HG03442 (cell line): ENCODE measurements at regions not wholly inside any gene's neighbourhood (a gene's known extent, or its start where the extent isn't known, plus 50 kb on each side); places are given as distances from the start of the nearest gene placed in this dataset.

Experiments used
- ATAC-seq: cut with Tn5 transposase; IDR thresholded peaks from one replicate; pipeline ENCODE4 v1.9.1; 2021; ENCODE audit warnings: mild to moderate bottlenecking, moderate library complexity; ENCODE audit not compliant: unreplicated experiment

- no peak for ATAC-seq
Measured at GRCh38 chr3:35498506-35499210, 140.7 kb upstream of the ARPP21 start.

- no peak for ATAC-seq
Measured at GRCh38 chr3:35500641-35501350, 138.5 kb upstream of the ARPP21 start.

- no peak for ATAC-seq
Measured at GRCh38 chr3:35502699-35503098, 136.6 kb upstream of the ARPP21 start.

- no peak for ATAC-seq
Measured at GRCh38 chr3:35505181-35505580, 134.1 kb upstream of the ARPP21 start.

GRCh38 chr3:35505772-35506171, 133.6 kb upstream of the ARPP21 start:
- no peak for ATAC-seq

- no peak for ATAC-seq
Measured at GRCh38 chr3:35519936-35520335, 119.4 kb upstream of the ARPP21 start.

- no peak for ATAC-seq
Measured at GRCh38 chr3:35521196-35521595, 118.1 kb upstream of the ARPP21 start.

GRCh38 chr3:35522450-35522849, 116.9 kb upstream of the ARPP21 start:
- no peak for ATAC-seq

- no peak for ATAC-seq
Measured at GRCh38 chr3:35523074-35523473, 116.3 kb upstream of the ARPP21 start.

- ATAC-seq = no peak
Measured at GRCh38 chr3:35523838-35524237, 115.5 kb upstream of the ARPP21 start.

GRCh38 chr3:35524856-35525255, 114.5 kb upstream of the ARPP21 start:
- no peak for ATAC-seq

- ATAC-seq = no peak
Measured at GRCh38 chr3:35528728-35529127, 110.6 kb upstream of the ARPP21 start.

GRCh38 chr3:35529337-35529736, 110.0 kb upstream of the ARPP21 start:
- ATAC-seq = no peak

GRCh38 chr3:35537265-35537664, 102.1 kb upstream of the ARPP21 start:
- ATAC-seq = no peak

- no peak for ATAC-seq
Measured at GRCh38 chr3:35544976-35545375, 94.3 kb upstream of the ARPP21 start.

- ATAC-seq = no peak
Measured at GRCh38 chr3:35549690-35550089, 89.6 kb upstream of the ARPP21 start.

GRCh38 chr3:35562141-35562540, 77.2 kb upstream of the ARPP21 start:
- ATAC-seq = no peak

- no peak for ATAC-seq
Measured at GRCh38 chr3:35565048-35565447, 74.3 kb upstream of the ARPP21 start.
